ENCODE measurements at regions not wholly inside any gene's neighbourhood (a gene's known extent, or its start where the extent isn't known, plus 50 kb on each side); places are given as distances from the start of the nearest gene placed in this dataset.
A peak's percentile ranks its signal among the peaks of the same experiment; 100 is the strongest.

- Histone ChIP-seq H3K36me3 (ENCODE audit: control insufficient read depth, insufficient read depth, low read length) (no peaks in the 10 kb centered on the region), H3K9me1 (ENCODE audit: control insufficient read depth, insufficient read depth, low read length) (no peaks in the 10 kb centered on the region), H3K4me3 (no peak overlapping the region), H3K79me2 (ENCODE audit: control insufficient read depth, insufficient read depth, low read length) (no peaks in the 10 kb centered on the region), H3K9ac (ENCODE audit: insufficient read depth in 1 of 2, low read depth in 2 of 2, low read length in 2 of 2) (no peak overlapping the region), H3K27ac (ENCODE audit: extremely low read depth, low read depth, low read length) (no peak overlapping the region), H2AFZ (ENCODE audit: low read depth, low read length) (no peak overlapping the region), H3K27me3 (ENCODE audit: control insufficient read depth in 2 of 2, insufficient read depth in 2 of 2, low read length in 2 of 2) (no peaks in the 10 kb centered on the region), H3K9me3 (replicated peaks; ENCODE audit: control insufficient read depth, insufficient read depth, low read depth, low read length) (no peaks in the 10 kb centered on the region), H4K20me1 (replicated peaks; ENCODE audit: control insufficient read depth, insufficient read depth, low read length) (no peaks in the 10 kb centered on the region), H3K4me1 (replicated peaks in 1 of 2; ENCODE audit: control insufficient read depth in 2 of 2, insufficient read depth in 2 of 2, low read length in 2 of 2) (peaks cover 2 to 9% of the 10 kb centered on the region in 2 experiments), H3K4me2 (ENCODE audit: insufficient read depth, low read length) (no peak overlapping the region)
- CTCF ChIA-PET (ENCODE audit: low intra/inter-chr PET ratio): no interaction called here
- POLR2A ChIA-PET: interaction anchor here (2.2 kb wide), 1 partner anchor 9 kb away, joined by 7 read pairs; no protein-coding TSS in a partner anchor
- 25% methylated on average over 3 of the region's 3 CpGs for WGBS (ENCODE audit: insufficient coverage, low coverage, missing lambda C conversion rate)
- ATAC-seq: no peak
- intact Hi-C loops (cut with micrococcal nuclease): loop anchor here (10.0 kb wide), 1 partner anchor 669 kb away; no protein-coding TSS in a partner anchor
- in situ Hi-C loops (cut with MboI): no loop called here
- BruUV-seq (replicated peaks): no TSS peak
- FAIRE-seq: no peak
- no peak for DNase-seq (ENCODE audit: extremely low read depth in 1 of 4, low spot score in 3 of 4)
- no peak for TF ChIP-seq CHD2 (IDR thresholded peaks at IDR 0.05; ENCODE audit: low read depth, low read length)
- no peak for TF ChIP-seq ZNF785 (CRISPR knock-in tag; IDR thresholded peaks at IDR 0.05)
- no peak for TF ChIP-seq MYBL2 (IDR thresholded peaks at IDR 0.05; ENCODE audit: low read depth)
- TF ChIP-seq MYBL2 (CRISPR knock-in tag; IDR thresholded peaks at IDR 0.05; ENCODE audit: borderline replicate concordance): no peak
- TF ChIP-seq TAF15 (IDR thresholded peaks at IDR 0.05; ENCODE audit: low read depth, low read length): no peak
- no peak for TF ChIP-seq ARHGAP35 (IDR thresholded peaks at IDR 0.05; ENCODE audit: partially characterized antibody)
- no peak for TF ChIP-seq ZNF76 (CRISPR knock-in tag; IDR thresholded peaks at IDR 0.05; ENCODE audit: borderline replicate concordance)
- no peak for TF ChIP-seq TCF15 (CRISPR knock-in tag; IDR thresholded peaks at IDR 0.05)
- TF ChIP-seq PRDM10 (IDR thresholded peaks at IDR 0.05; ENCODE audit: partially characterized antibody): no peak
- no peak for TF ChIP-seq CREB1 (IDR thresholded peaks at IDR 0.05)
- no peak for TF ChIP-seq CREB1 (CRISPR knock-in tag; IDR thresholded peaks at IDR 0.05)
- TF ChIP-seq MAFF (IDR thresholded peaks at IDR 0.05; ENCODE audit: low read length): no peak
- TF ChIP-seq ZBTB11 (CRISPR knock-in tag; IDR thresholded peaks at IDR 0.05): no peak
- TF ChIP-seq KDM5B (IDR thresholded peaks at IDR 0.05; ENCODE audit: insufficient replicate concordance, low read depth, low read length): no peak
- peak; percentile 83 for TF ChIP-seq ZNF134 (CRISPR knock-in tag; conservative IDR thresholded peaks at IDR 0.05)
Observed at GRCh38 chr11:113595810-113596594, 110.1 kb downstream of the TMPRSS5 start.

Data from K562 (cell line).